ENCODE measurements at regions not wholly inside any gene's neighbourhood (a gene's known extent, or its start where the extent isn't known, plus 50 kb on each side); places are given as distances from the start of the nearest gene placed in this dataset.

- TF ChIP-seq CTCF (conservative IDR thresholded peaks at IDR 0.05; ENCODE audit: low read length) (no peak), EZH2phosphoT487 (IDR thresholded peaks at IDR 0.05; ENCODE audit: borderline replicate concordance, low read depth, low read length) (no peak)
Observed at GRCh38 chr10:78808736-78809367, 259.9 kb upstream of the ZMIZ1 start.

Measured in OCI-LY7 (cell line).